Hematopoietic multipotent progenitor cell treated with erythropoietin and hydrocortisone succinate and interleukin-3 and kit ligand, for 4 days (in vitro differentiated cells): ENCODE measurements at regions not wholly inside any gene's neighbourhood (a gene's known extent, or its start where the extent isn't known, plus 50 kb on each side); places are given as distances from the start of the nearest gene placed in this dataset.

Source experiments
- DNase-seq: peaks from one replicate; pipeline ENCODE4 v3.0.0-alpha.2; 2015

DNA sequence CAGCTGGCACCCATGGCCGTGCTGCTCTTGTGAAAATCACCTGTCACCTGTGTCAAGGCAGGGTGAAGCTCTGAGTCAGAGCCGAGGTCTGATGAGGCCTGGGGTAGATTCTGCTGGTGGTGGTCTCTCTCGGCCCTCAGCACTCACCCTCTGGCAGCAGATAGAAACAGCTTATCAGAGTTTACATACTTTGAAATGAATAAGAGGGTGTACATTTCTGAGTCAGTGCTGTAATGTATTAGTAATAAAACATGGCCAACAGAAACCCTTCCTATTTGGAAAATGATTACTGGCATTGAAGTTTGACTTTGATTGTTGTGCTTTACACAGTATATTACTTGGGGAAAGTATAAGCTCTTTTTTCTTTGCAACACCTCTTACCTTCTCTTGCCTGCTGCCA, 228.8 kb downstream of the SNX10 start:
- no peak for DNase-seq

DNA sequence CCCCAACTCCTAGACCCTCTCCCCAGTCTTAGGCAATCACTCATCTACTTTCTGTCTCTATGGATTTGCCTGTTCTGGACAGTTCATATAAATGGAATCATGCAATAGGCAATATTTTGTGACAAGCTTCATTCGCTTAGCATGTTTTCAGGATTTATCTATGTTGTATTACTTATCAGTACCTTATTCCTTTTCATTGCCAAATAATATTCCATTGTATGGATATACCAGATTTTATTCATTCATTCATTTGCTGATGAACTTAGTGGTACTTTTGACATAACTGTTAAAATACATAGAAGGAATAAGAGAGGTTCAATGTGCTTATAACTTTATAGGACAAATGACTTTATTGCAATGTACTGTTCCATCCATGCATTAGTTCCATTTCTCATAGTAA, 231.0 kb downstream of the SNX10 start:
- no peak for DNase-seq

DNA sequence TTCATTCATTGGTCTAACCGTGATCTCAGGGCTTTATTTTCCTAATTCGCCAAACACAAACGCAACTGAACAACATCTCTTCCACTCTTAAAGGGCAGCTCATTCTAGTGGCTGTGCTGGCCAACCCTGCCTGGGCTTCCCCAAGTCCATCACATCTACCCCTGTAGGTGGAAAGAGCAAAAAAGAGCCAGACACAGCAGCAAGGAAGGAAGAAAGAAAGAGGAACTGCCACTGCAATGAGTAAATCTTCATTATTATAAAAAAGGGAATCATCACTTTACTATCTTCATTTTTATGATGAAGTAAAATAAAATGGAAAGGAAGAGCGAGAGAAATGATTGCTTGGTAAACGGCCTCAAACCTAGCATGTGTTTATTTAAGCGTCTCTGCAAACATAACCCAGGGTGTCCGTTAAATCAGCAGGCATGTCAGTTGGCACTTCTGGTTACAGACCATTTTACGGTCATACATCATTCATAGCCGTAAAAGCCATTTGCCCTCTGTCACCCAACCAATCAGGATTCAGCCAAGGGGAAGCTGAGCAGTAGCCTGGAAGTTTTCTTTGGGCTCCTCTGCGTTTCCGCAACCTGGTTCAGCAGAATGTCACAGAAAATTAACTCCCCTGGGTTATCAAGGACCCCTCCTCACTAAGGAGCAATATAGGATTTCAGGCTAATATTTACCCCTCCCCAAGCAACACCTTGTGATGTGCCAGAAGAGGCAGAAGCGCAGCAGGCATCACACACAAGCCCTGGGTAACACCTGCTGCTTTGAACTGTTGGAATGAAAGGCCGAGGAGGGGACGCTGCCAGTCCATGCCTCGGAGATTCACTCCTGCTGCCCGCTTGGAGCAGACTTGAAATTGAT, 234.0 kb downstream of the SNX10 start:
- peak; percentile 38 for DNase-seq

DNA sequence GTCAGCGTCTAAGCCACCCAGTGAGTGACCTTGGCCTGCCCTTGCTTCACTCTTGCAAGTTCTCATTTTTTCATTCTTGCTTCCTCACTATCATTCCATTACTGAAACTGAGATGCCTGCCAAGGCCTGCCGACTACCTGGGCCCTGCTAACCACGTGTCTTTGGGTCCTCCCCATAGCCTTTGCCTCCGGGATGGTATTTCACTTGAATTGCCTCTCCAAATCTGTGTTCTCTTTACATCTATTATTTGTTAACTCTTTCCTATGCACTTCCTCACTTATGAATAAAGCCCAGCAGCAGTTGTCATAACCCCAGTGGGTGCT, 234.6 kb downstream of the SNX10 start:
- DNase-seq, result no peak

DNA sequence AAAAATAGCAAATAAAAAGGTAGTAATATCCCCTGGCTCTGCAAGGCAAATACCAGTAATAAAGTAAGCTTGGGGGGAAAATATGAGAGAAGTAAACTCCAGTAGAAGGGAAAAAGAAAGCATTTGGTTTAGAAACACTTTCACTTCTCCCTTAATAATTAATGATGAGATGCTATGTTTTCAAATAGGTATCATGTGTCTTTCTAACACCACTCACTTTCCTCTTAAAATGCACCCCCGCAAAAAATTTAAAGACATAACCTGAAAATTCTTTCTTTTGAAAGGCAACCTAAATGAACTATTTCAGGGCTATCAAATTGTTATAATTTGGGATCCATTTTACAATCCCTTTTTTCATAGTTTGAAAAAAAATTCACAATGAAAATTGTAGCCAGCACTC, 240.3 kb downstream of the SNX10 start:
- DNase-seq, result no peak

DNA sequence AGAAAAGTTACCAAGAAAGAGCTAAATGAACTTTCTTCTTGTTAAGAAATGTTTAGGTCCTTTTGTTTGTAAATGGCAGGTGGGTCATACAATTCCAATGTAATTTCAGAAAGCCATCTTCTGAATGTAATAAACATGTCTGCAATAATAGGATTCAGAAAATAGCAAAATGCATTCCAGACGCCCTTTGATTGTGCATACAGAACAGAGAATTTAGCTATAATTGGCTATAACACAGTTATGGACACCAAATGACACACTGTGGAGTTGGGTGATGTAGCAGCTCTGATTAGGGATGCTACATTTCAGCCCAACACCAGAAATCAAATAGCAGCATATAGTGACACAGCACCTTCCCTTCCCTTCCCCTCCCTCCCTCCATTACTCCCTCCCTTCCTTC, 240.8 kb downstream of the SNX10 start:
- DNase-seq, result no peak

DNA sequence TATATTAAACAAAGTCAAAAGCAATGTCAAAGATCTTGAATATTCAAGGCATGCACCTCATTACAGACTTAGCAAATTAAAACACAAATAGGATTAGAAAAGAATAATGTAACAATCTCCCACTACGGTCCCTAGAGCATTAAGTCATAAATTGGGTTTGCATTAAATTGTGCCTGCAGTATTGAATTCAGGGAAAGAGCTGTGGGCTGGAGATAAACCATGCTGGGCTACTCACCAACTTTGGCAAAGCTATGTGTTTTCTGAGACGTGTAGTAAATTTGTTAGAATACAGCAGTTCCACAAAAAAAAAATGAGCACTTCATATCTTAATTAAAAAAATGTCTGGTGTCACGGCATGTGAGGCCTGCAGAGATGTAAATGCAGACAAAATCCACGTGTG, 241.6 kb downstream of the SNX10 start:
- peak; percentile 51 for DNase-seq

DNA sequence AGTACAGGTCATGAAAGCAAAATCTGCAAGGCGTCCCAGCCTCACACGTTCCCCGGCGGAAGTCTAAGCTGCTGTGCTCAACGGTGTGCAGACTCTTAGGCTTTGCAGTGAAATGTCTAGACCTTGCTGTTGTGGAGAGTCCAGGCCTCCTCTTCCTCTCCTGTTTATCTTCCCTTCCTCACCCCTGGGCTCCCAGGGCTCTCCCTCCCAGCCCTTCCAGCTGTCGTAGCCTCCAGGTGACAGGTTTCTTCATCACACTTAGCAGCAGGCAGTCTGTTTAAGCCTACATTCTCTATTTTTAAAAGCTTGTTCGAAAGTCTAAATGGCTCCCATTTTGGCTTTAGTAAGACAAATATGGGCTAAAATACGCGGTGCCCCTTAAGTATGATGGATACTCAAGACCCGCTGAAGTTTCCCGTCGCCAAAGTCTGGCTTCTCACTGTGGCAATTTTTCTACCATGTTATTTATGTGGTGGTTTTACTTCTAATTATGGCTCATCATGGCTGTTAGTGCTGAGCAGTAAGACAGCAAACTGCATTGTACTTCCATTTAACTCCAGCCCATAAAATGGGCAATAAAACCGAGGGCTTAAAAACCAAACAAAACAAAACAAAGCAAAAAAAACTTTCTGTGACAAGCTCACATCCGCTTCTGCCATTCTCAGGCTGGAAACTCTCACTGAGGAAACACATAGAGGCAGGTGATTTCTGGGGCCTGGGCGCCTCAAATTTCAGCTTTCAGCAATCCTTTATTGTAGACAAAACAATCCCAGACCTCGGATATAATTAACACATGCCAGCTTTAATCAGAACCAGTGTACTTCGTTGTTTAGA, 243.2 kb downstream of the SNX10 start:
- no peak for DNase-seq

DNA sequence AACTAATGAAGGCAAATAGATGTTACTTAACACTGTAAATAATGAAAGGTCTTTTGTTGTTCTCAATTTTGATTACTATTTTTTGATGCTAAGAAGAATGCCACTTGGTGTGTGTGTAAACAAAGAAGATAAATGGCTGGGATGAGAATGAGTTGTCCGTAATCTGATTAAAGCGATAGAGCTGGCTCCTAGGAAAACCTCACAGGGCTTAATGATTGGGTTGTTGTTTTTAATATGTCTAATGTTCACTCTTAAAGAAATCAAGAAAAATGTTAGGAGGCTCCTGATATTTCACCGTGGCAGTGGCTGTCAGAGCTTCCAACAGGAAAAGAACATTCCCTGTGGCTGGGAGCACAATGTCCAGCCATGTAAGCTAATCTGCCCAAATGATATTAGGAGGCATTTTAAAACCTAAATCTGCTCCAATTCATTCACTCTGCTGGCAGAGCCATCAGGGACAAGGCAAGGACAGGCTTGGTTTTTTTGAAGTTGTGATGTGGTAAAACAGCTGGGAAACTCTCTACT, 243.9 kb downstream of the SNX10 start:
- no peak for DNase-seq

DNA sequence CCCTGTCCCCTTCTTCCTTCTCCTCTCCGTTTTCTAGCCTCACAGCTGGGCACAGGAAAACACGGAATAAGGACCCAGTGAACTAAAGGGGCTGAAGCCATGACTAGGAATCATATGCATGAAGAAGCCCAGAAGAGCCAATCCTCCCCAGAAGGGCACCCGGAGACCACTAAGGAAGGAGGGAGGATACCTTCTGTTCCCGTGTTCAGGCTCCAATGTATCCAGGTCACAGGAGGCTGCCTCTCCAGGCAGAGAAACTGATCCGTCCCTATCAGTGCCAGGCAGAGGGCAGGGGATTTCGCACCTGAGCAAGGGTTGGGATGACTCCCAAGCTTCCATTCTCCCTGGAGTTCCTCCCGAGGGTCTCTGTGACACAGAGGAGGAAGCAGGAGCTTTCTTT, 246.6 kb downstream of the SNX10 start:
- no peak for DNase-seq

DNA sequence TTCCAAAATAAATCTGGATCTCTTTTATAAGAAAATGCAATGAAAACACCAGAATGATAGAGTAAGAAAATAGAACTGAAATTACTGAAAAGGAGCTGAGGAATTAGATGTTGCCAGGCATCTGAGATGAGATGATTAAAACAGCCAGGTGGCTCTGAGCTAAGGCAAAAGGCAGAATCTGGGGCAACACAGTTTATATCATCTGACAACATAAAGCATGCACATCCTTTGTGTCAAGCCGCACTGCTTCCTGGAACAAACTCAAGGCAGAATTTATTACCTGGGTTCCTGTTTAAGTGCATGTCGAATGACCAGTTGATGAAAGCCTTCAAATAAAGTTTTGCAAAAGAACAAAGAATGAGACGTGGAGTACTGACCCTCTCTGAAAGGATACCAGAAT, 247.0 kb downstream of the SNX10 start:
- DNase-seq, result peak; percentile 50

DNA sequence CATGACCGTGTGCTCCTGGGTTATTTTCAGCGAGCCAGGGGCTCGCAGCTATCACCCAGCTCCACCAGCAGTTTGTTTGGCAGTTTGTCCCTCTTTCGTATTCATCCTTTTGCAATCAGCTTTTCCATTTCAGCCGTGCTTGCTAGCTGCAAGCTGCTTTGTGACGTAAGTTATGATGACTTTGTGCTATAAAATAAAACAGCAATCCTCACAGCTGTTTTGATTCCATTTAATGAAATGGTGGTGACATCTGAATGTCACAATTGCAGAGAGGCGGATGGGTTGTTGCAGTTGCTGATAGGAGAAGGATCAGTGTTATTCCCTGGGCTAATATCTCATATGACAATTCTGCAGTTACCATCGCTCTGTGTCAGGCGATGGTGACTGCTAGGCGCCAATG, 251.7 kb downstream of the SNX10 start:
- peak; percentile 24 for DNase-seq

DNA sequence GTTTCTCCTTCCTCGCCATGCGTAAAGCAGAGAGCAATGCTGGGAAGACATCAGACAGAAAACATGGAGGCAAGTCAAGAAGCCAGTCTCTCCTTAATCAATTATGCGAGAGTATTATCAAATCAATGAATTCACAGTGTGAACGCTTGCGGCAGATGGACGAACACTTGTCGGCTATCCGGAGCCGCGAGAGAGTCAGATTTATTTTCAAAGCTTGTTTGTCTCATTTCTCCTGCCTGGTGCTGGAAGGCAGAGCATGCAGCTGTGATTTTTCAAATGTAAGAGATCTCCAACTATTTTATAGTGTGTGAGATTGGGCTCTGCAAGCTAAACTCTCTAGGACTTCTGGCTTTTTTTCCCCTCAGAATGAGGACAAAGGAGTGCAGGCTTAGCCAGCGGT, 252.3 kb downstream of the SNX10 start:
- no peak for DNase-seq

DNA sequence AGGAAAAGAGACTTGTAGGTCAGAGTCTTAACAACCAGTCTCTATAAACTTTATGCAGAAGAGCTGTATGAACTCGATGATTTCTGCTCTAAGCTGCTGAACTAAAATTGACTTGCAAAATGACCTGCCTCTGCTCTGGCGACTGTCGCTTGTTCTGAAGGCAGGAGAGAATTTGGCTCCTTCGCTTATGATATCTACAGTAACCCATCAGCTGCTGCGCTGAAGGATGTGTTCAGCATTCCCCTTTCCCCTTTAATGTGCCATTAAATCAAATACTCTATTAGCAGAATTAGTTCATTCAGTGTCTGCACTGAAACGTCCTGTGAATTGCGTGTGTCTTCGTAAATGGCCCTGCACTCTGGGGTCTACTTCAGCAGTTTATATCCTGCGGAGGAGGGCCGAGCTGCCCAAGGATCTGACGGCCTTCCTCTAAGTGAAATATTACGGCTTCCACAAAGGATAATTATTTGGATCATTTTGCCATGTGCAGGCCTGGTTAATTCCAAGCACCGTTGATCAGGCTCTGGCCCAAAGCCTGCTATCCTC, 254.9 kb downstream of the SNX10 start:
- no peak for DNase-seq

DNA sequence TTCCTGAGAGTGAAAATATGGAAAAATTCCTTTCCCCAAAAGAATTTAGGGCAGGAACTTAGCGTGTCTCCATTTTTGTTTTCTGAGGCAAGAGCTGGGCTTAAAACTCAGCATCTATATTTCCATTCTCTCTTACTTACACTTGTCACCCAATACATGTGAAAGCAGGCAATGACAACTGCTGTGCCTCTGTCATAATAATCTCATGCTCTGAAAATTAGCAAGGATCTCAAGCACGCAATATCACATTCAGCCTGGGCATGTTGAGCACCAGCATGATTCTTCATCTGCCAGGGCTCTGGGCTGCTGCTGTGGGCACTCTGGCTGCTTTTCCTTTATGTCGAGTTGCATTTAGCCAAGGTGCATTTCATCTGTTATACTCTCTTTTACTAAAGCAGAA, 255.5 kb downstream of the SNX10 start:
- DNase-seq, result no peak

DNA sequence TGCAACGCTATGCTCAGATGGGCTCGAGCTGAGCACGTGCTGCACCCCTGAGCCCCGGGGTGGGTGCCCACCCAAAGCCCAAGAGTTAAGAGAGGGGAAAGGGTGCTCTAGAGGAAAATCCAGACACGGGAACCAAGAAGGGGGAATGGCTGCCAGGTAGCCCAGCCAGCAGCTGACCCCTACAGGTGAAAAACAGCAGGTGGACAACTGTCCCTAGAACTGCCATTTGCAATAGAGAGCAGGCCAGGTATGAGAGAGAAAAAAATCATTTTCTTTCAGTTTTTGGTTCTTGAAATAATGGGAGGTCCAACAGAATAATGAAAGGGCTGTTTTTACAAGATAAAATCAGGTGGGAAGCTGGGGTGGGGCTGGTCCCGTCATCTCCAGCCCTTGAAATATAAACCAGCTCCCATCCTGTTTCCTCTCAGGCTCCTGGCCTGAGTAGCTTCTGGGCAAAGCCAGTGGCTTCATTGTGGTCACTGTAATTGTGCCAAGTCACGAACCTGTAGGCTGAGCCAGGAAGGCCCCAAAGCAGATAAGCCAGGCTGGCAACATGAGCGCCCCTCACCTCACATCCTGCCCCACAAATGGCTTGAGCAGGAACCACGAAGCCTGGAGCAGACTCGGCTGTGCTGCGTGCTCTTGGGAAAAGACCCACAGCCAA, 257.8 kb downstream of the SNX10 start:
- DNase-seq, result peak; percentile 91

DNA sequence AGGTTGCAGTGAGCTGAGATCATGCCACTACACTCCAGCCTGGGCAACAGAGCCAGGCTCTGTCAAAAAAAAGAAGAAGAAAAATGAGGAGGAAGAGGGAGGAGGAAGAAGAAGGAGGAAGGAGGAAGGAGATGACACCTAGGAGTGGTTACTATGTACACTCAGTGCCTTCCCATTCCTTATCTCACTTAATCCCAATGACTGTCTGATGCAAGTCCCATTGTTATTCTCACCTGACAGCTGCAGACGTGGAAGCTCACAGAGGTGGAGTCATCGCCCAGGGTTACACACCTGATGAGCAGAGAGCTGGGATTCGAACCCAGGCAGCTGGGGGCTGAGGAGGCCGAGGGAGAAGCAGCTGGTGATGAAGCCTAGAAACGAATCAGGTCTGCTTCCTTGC, 258.8 kb downstream of the SNX10 start:
- no peak for DNase-seq

DNA sequence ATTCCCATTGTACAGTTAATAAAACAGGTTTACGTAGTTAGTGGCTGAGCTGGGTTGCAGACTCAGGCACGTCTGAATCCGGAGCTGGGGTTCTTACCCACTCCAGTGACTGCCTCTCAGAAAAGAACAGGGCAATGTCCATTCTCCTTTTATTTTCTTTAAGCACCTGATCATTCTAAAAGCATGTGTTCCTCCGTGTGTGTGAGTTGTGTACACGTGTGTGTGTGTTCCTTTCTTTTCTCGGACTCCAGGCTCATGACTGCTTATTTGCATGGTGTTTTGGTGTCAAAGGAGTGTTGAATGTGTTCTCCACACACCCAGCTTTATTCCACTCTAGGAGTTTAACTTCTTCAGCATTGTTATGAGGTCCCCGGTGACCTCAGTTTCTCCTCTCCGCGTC, 260.1 kb downstream of the SNX10 start:
- no peak for DNase-seq

DNA sequence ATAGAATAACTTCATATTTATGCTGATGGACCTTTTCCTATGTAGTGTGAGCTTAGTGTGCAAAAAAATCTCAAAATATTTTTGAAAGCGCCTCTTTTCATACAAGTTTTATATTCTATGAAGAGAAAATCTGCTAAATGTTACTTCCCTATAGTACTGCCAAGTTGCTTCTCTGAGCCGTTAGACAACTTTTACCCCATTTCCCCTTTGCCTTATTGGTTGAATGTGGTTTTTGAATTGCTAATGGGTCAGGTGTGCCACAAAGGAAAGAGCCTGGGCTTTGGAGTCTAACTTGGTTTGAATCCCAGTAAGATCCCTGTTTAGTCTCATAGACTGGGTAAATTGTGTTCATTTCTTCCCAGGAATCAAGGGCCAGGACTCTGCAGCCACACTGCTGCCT, 261.5 kb downstream of the SNX10 start:
- DNase-seq, result peak; percentile 54

DNA sequence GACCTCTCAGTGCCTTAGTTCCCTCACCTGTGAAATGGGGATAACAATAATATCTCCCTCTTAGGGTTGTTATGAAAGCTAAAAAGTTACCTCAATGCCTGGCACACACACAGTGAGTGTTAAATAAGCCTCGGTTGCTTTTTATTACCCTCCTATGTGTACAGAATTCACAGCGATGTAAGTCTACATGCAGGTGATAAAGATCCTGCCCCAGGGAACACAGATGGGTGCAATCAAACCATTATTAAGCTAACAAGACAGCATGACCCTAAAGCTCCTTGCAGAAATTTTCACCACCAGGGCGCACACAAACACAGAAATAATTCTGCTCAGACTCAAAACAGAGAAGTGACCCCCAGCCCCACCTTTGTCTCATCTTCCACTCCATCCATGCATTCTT, 261.9 kb downstream of the SNX10 start:
- peak; percentile 29 for DNase-seq

DNA sequence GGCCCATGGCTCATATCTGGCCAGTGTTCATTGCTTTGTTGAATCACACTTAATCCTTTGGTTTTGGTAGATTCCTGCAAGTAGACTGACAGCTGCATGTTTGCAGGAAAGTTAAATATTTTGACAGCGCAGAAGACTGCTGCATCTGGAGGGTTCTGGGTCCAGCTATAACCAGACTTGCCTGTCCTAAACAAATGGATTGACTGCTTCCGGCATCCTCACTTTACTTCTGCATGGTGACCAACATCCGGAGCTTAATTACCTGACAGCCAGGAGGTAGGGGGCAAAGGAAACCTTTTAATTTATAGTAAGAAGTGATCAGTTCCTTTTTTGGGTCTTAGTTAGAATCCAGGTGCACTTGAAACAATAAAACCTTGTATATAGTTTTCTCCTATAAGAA, 263.3 kb downstream of the SNX10 start:
- no peak for DNase-seq

DNA sequence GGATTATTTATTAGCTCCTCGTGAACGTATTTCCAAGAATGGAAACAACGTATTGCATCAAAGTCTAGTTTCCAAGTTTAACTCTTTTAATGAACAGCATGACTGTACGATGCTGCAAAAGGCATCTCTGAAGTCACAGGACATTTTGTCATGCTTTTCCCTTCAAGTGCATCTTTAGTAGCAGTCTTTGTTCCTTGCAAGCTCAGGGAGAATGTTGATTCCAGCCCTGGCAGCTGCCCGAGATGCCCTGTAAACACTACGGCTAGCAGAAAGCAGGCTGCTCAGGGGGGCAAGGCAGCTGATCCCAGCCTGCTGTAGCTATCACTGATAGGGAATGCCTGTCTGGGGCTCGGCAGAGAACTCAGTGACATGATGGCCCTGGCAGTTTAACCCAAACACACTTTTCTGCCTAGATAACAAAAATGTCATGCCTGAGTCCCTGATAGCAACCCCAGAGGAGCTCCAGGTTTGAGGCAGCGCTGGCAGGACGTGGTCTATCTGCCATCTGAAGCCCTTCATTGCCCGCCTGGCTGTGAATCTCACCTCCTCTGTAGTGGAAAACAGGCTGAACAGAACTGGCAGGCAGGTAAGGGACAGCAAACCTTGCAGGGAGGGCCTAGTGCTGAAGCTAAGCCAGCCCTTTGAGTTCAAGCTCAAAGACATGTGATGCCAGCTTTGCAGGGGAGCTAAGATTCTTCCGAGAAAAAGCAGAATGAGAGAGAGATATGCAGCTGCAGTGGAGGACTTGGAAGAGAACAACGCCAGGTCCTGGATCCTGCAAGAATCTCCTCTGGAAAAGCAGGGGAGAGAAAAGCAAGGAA, 264.6 kb downstream of the SNX10 start:
- DNase-seq, result peak; percentile 72
